Hepatocyte (in vitro differentiated cells): ENCODE measurements at regions not wholly inside any gene's neighbourhood (a gene's known extent, or its start where the extent isn't known, plus 50 kb on each side); places are given as distances from the start of the nearest gene placed in this dataset.

Experiments used
- DNase-seq: peaks from one replicate; pipeline ENCODE4 v3.0.0-alpha.2; 2016; ENCODE audit warnings: low spot score
- H2AFZ ChIP-seq: fragments of 200-600 bp; sonication (generic); 2 replicates; pipeline ENCODE4 v1.6.0; 2016; ENCODE audit warnings: antibody characterized with exemption, mild to moderate bottlenecking
- H3K27ac ChIP-seq: fragments of 200-600 bp; sonication (generic); 2 replicates; pipeline ENCODE4 v1.5.1; 2016; ENCODE audit warnings: mild to moderate bottlenecking
- H3K27me3 ChIP-seq: fragments of 200-600 bp; sonication (generic); 2 replicates; pipeline ENCODE4 v1.6.1; 2016
- H3K36me3 ChIP-seq: fragments of 200-600 bp; sonication (generic); replicated peaks from 2 replicates; pipeline ENCODE4 v1.5.1; 2016; ENCODE audit warnings: low read depth; ENCODE audit not compliant: insufficient read depth
- H3K4me1 ChIP-seq: fragments of 200-600 bp; sonication (generic); 2 replicates; pipeline ENCODE4 v1.5.1; 2016; ENCODE audit warnings: mild to moderate bottlenecking, moderate library complexity; ENCODE audit not compliant: insufficient read depth
- H3K4me2 ChIP-seq: fragments of 200-600 bp; sonication (generic); 2 replicates; pipeline ENCODE4 v1.6.0; 2016
- H3K4me3 ChIP-seq: fragments of 200-600 bp; sonication (generic); 2 replicates; pipeline ENCODE4 v1.5.1; 2016; ENCODE audit warnings: mild to moderate bottlenecking
- H3K79me2 ChIP-seq: fragments of 200-600 bp; sonication (generic); 2 replicates; pipeline ENCODE4 v1.6.0; 2017; ENCODE audit warnings: mild to moderate bottlenecking
- H3K9me2 ChIP-seq: fragments of 200-600 bp; sonication (generic); replicated peaks from 2 replicates; pipeline ENCODE4 v1.6.0; 2017; ENCODE audit warnings: mild to moderate bottlenecking; ENCODE audit not compliant: insufficient read depth
- H3K9me3 ChIP-seq: fragments of 200-600 bp; sonication (generic); 2 replicates; pipeline ENCODE4 v1.5.1; 2016; ENCODE audit warnings: low read depth, mild to moderate bottlenecking
- H4K20me1 ChIP-seq: fragments of 200-600 bp; sonication (generic); 2 replicates; pipeline ENCODE4 v1.6.0; 2016; ENCODE audit warnings: mild to moderate bottlenecking; ENCODE audit not compliant: insufficient read depth, poor library complexity, severe bottlenecking
- CTCF ChIP-seq: fragments of 200-600 bp; sonication (generic); IDR thresholded peaks from 2 replicates; pipeline ENCODE4 v1.5.1; 2016; ENCODE audit warnings: antibody characterized with exemption, mild to moderate bottlenecking; ENCODE audit not compliant: poor library complexity
- EZH2 ChIP-seq: fragments of 200-600 bp; sonication (generic); IDR thresholded peaks from 2 replicates; pipeline ENCODE4 v1.6.1; 2016; ENCODE audit warnings: antibody characterized with exemption, mild to moderate bottlenecking, borderline replicate concordance
- EZH2phosphoT487 ChIP-seq: fragments of 200-600 bp; sonication (generic); IDR thresholded peaks from one replicate; pipeline ENCODE4 v1.6.1; 2018; ENCODE audit warnings: antibody characterized with exemption, mild to moderate bottlenecking, low read depth, moderate library complexity; ENCODE audit not compliant: unreplicated experiment, severe bottlenecking
- WGBS: methylation state at CpG from one replicate; pipeline ENCODE4 v1.1.6; 2016; ENCODE audit warnings: low lambda C conversion rate; ENCODE audit errors: missing lambda C conversion rate; 5-methylcytosine and 5-hydroxymethylcytosine counted together

- Histone ChIP-seq H3K27me3 (no peaks in the 10 kb centered on the region), H3K4me2 (no peak overlapping the region), H3K36me3 (no peaks in the 10 kb centered on the region), H3K4me3 (no peak overlapping the region), H3K4me1 (no peaks in the 10 kb centered on the region), H3K27ac (no peak overlapping the region), H3K9me2 (no peaks in the 10 kb centered on the region), H4K20me1 (no peaks in the 10 kb centered on the region), H3K79me2 (no peaks in the 10 kb centered on the region), H3K9me3 (no peaks in the 10 kb centered on the region), H2AFZ (no peak overlapping the region)
- 73% methylated on average over 2 of the region's 2 CpGs for WGBS
- no peak for DNase-seq
- TF ChIP-seq EZH2 (no peak), EZH2phosphoT487 (no peak), CTCF (no peak)
Observed at GRCh38 chr9:103721056-103721455, 373.1 kb upstream of the SMC2 start.

- Histone ChIP-seq H3K4me1 (no peaks in the 10 kb centered on the region), H3K27ac (no peak overlapping the region), H3K79me2 (no peaks in the 10 kb centered on the region), H4K20me1 (no peaks in the 10 kb centered on the region), H2AFZ (no peak overlapping the region), H3K9me3 (no peaks in the 10 kb centered on the region), H3K4me3 (no peak overlapping the region), H3K27me3 (no peaks in the 10 kb centered on the region), H3K36me3 (no peaks in the 10 kb centered on the region), H3K9me2 (no peaks in the 10 kb centered on the region), H3K4me2 (no peak overlapping the region)
- no peak for TF ChIP-seq EZH2
- TF ChIP-seq EZH2phosphoT487 = no peak
- TF ChIP-seq CTCF = no peak
- 85% methylated on average over 3 of the region's 3 CpGs for WGBS
- no peak for DNase-seq
Observed at GRCh38 chr9:103730866-103731265, 363.2 kb upstream of the SMC2 start.

- no peak for DNase-seq
- no peaks in the 10 kb centered on the region for H4K20me1 ChIP-seq
- no peak overlapping the region for H3K4me3 ChIP-seq
- H3K79me2 ChIP-seq = no peaks in the 10 kb centered on the region
- 78% methylated on average over 2 of the region's 2 CpGs for WGBS
- no peaks in the 10 kb centered on the region for H3K36me3 ChIP-seq
- no peaks in the 10 kb centered on the region for H3K27me3 ChIP-seq
- H3K9me3 ChIP-seq = no peaks in the 10 kb centered on the region
- TF ChIP-seq EZH2phosphoT487 (no peak), EZH2 (no peak), CTCF (no peak)
- H2AFZ ChIP-seq = no peak overlapping the region
- H3K4me1 ChIP-seq = no peaks in the 10 kb centered on the region
- no peak overlapping the region for H3K27ac ChIP-seq
- H3K9me2 ChIP-seq = no peaks in the 10 kb centered on the region
- H3K4me2 ChIP-seq = no peak overlapping the region
Observed at GRCh38 chr9:103731541-103731940, 362.6 kb upstream of the SMC2 start.

- TF ChIP-seq EZH2phosphoT487 = no peak
- TF ChIP-seq EZH2 = no peak
- TF ChIP-seq CTCF = no peak
- Histone ChIP-seq H3K4me3 (no peak overlapping the region), H3K36me3 (no peaks in the 10 kb centered on the region), H2AFZ (no peak overlapping the region), H3K4me1 (no peaks in the 10 kb centered on the region), H3K27me3 (no peaks in the 10 kb centered on the region), H3K9me2 (no peaks in the 10 kb centered on the region), H3K27ac (no peak overlapping the region), H3K4me2 (no peak overlapping the region), H3K9me3 (no peaks in the 10 kb centered on the region), H4K20me1 (no peaks in the 10 kb centered on the region), H3K79me2 (no peaks in the 10 kb centered on the region)
- no peak for DNase-seq
- 77% methylated on average over 1 of the region's 1 CpG for WGBS
Observed at GRCh38 chr9:103734471-103734870, 359.6 kb upstream of the SMC2 start.
